ENCODE measurements at regions not wholly inside any gene's neighbourhood (a gene's known extent, or its start where the extent isn't known, plus 50 kb on each side); places are given as distances from the start of the nearest gene placed in this dataset.

DNA sequence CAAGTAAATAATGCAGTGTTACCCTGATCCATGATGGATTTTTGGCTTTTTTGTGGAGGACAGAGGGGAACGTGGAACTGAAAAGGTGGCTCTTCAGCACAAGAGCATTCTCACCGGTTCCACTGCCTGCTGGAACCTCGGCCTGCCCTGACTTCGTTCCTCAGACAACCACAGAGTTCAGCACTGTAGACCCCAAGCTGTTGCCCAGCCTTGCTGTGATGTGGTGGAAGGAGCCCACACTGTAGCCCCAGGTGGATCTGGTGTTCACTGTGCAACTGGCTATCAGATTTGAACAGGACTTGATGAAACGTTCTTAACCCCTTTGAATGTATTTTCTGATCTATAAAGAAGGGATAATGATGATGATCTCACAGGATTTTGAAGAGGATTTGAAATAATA is 293.5 kb downstream of the TRIB2 start:
- Histone ChIP-seq H3K9me3 (ENCODE audit: control insufficient read depth, low read depth, low read length) (no peaks in the 10 kb centered on the region), H3T11ph (ENCODE audit: low read length) (no peak overlapping the region), H2BK15ac (ENCODE audit: low read depth, low read length) (no peak overlapping the region), H3K23me2 (ENCODE audit: insufficient read length, low read depth, low read length, poor library complexity, severe bottlenecking) (no peaks in the 10 kb centered on the region), H3K18ac (ENCODE audit: insufficient read length, low read depth, low read length) (no peak overlapping the region), H2AFZ (ENCODE audit: low read length) (no peak overlapping the region), H3K27ac (ENCODE audit: insufficient read length, low read depth, low read length) (no peak overlapping the region), H2BK20ac (ENCODE audit: low read depth, low read length, poor library complexity, severe bottlenecking) (no peak overlapping the region), H3K79me1 (ENCODE audit: insufficient read depth, low read depth, low read length, poor library complexity, severe bottlenecking) (no peaks in the 10 kb centered on the region), H3K56ac (ENCODE audit: insufficient read length, low read depth, low read length) (no peak overlapping the region), H2BK120ac (ENCODE audit: low read depth, low read length, poor library complexity, severe bottlenecking) (no peak overlapping the region), H2AK5ac (ENCODE audit: insufficient read length, low read length) (no peak overlapping the region), H4K20me1 (ENCODE audit: control insufficient read depth, insufficient read depth, insufficient read length) (no peaks in the 10 kb centered on the region), H3K4me2 (ENCODE audit: insufficient read depth, insufficient read length, low read length) (no peak overlapping the region), H4K8ac (replicated peaks; ENCODE audit: insufficient read length, low read depth, low read length) (no peak overlapping the region), H3K4ac (ENCODE audit: low read depth, low read length) (no peak overlapping the region), H2BK5ac (ENCODE audit: insufficient read length, low read length) (no peak overlapping the region), H4K5ac (ENCODE audit: insufficient read length, low read depth, low read length) (no peak overlapping the region), H4K91ac (ENCODE audit: insufficient read length, low read depth, low read length) (no peak overlapping the region), H3K4me1 (ENCODE audit: insufficient read depth, low read length) (no peaks in the 10 kb centered on the region), H2BK12ac (ENCODE audit: insufficient read length, low read depth, low read length) (no peak overlapping the region), H3K14ac (ENCODE audit: insufficient read depth, low read length) (no peak overlapping the region; the same call in 1 of the 2 replicates), H3K27me3 (ENCODE audit: insufficient read depth, low read length) (no peaks in the 10 kb centered on the region), H3K79me2 (ENCODE audit: insufficient read depth, low read length) (no peaks in the 10 kb centered on the region), H3K23ac (ENCODE audit: insufficient read length, low read depth, low read length) (no peak overlapping the region), H3K9ac (ENCODE audit: extremely low read depth, insufficient read length, low read length) (no peak overlapping the region)
- H3K4me1 Mint-ChIP-seq, result peaks cover 14 to 17% of the 10 kb centered on the region in 2 experiments
- TF ChIP-seq, protein P1, sequence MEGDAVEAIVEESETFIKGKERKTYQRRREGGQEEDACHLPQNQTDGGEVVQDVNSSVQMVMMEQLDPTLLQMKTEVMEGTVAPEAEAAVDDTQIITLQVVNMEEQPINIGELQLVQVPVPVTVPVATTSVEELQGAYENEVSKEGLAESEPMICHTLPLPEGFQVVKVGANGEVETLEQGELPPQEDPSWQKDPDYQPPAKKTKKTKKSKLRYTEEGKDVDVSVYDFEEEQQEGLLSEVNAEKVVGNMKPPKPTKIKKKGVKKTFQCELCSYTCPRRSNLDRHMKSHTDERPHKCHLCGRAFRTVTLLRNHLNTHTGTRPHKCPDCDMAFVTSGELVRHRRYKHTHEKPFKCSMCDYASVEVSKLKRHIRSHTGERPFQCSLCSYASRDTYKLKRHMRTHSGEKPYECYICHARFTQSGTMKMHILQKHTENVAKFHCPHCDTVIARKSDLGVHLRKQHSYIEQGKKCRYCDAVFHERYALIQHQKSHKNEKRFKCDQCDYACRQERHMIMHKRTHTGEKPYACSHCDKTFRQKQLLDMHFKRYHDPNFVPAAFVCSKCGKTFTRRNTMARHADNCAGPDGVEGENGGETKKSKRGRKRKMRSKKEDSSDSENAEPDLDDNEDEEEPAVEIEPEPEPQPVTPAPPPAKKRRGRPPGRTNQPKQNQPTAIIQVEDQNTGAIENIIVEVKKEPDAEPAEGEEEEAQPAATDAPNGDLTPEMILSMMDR (conservative IDR thresholded peaks at IDR 0.05), result no peak
- no peak for DNase-seq
- no peaks in the 10 kb centered on the region for H3K9me3 Mint-ChIP-seq
- no peak overlapping the region for H3K27ac Mint-ChIP-seq
- no peaks in the 10 kb centered on the region for H3K36me3 Mint-ChIP-seq (ENCODE audit: insufficient read depth in 1 of 3, low read depth in 3 of 3)
- H3K27me3 Mint-ChIP-seq (ENCODE audit: low read depth), result no peaks in the 10 kb centered on the region
- no CpG with 5 or more reads among the region's 5 CpGs for WGBS (ENCODE audit: extremely low coverage, insufficient read length, low lambda C conversion rate)
- H3K4me3 Mint-ChIP-seq, result no peak overlapping the region
